ENCODE measurements at regions not wholly inside any gene's neighbourhood (a gene's known extent, or its start where the extent isn't known, plus 50 kb on each side); places are given as distances from the start of the nearest gene placed in this dataset.
"Not testable (repeated sequence)": the region's sequence is repeated elsewhere in the genome, so short reads cannot be mapped to it uniquely, and the experiment has no call there.

GRCh38 chr18:14946741-14947470 lies 198.9 kb downstream of the ANKRD30B start:
- H2AK5ac ChIP-seq (ENCODE audit: low read depth, low read length); POLR2A ChIA-PET (ENCODE audit: unreplicated experiment); H3K27ac ChIP-seq (ENCODE audit: insufficient read depth, low read length); H2BK20ac ChIP-seq (ENCODE audit: low read depth, low read length); H3K9ac ChIP-seq (ENCODE audit: low read depth, low read length); H2BK15ac ChIP-seq (ENCODE audit: low read depth, low read length); H3K4me1 ChIP-seq (ENCODE audit: control insufficient read depth, insufficient read depth, low read length); H3K36me3 ChIP-seq (ENCODE audit: control insufficient read depth, insufficient read depth, low read length); H2BK5ac ChIP-seq (ENCODE audit: low read depth, low read length, poor library complexity, severe bottlenecking); H3K4me2 ChIP-seq (ENCODE audit: low read depth, low read length); H4K91ac ChIP-seq (ENCODE audit: insufficient read depth, low read depth, low read length); H3K14ac ChIP-seq (replicated peaks; ENCODE audit: low read depth, low read length); intact Hi-C loops (cut with micrococcal nuclease); H3K4ac ChIP-seq (ENCODE audit: low read depth, low read length); H4K5ac ChIP-seq (ENCODE audit: low read depth, low read length); H2AK9ac ChIP-seq (replicated peaks; ENCODE audit: low read depth, low read length, poor library complexity); in situ Hi-C loops (cut with MboI; ENCODE audit: low sequenced_read_pairs); H3K4me3 ChIP-seq (ENCODE audit: insufficient read depth, low read depth, low read length); H2BK120ac ChIP-seq (ENCODE audit: low read depth, low read length); H3K23ac ChIP-seq (ENCODE audit: low read depth, low read length); H3K79me1 ChIP-seq (ENCODE audit: low read depth in 1 of 2, low read length in 2 of 2); H2AFZ ChIP-seq (replicated peaks; ENCODE audit: low read length, poor library complexity); CTCF ChIA-PET; H4K8ac ChIP-seq (ENCODE audit: low read depth in 2 of 2, low read length in 2 of 2); BruUV-seq (replicated peaks); H3K27me3 ChIP-seq (ENCODE audit: control insufficient read depth, insufficient read depth, low read length); DNase-seq; dilution Hi-C loops (cut with HindIII; ENCODE audit: low sequenced_read_pairs, unreplicated experiment); H3K9me1 ChIP-seq (ENCODE audit: insufficient read depth, low read length); H4K20me1 ChIP-seq (ENCODE audit: insufficient read depth, low read length); ATAC-seq (ENCODE audit: low read depth); H3K56ac ChIP-seq (ENCODE audit: extremely low read depth, insufficient read depth, low read length); H3K18ac ChIP-seq (ENCODE audit: low read depth, low read length): not testable (repeated sequence)
- peaks cover 26% of the 10 kb centered on the region for H3K9me3 ChIP-seq (ENCODE audit: control insufficient read depth, insufficient read depth, low read length)
- 29% methylated on average over 1 of the region's 7 CpGs; no CpG with 5 or more reads in 1 of the 2 experiments for WGBS, 2 experiments (ENCODE audit: extremely low coverage in 2 of 2, insufficient read length in 1 of 2)
